NCI-H1694 treated with DMSO at 0.1 percent for 48 hours (cell line): ENCODE measurements at regions not wholly inside any gene's neighbourhood (a gene's known extent, or its start where the extent isn't known, plus 50 kb on each side); places are given as distances from the start of the nearest gene placed in this dataset.

Experiments used
- DNase-seq: peaks from one replicate; lab custom pipeline; 2025; lab: John Stamatoyannopoulos, UW

GRCh38 chr12:89821896-89822295 lies 113.3 kb upstream of the ATP2B1 start:
- no peak for DNase-seq

- DNase-seq: no peak
Observed at GRCh38 chr12:89817501-89818226, 109.0 kb upstream of the ATP2B1 start.

- no peak for DNase-seq
Observed at GRCh38 chr12:89815225-89815624, 106.6 kb upstream of the ATP2B1 start.

DNA sequence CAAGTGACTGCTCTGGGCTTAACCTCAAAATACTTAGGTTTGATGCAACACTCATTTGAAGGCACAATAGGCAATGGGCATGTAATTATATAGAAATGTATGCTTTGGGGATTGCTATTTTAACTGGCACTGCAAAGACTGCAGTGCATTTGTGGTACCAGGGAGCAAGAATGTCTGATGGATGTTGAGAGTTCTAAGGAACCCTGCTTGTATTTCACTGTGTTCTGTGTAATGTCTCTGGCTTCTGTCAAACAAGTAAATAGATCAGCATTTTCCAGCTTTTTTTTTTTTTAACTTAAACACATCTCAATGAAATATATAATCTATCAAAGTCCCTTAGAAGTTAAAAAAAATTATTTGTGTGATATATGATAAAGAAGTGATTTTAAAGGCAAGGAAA lies 94.8 kb upstream of the ATP2B1 start:
- no peak for DNase-seq

DNA sequence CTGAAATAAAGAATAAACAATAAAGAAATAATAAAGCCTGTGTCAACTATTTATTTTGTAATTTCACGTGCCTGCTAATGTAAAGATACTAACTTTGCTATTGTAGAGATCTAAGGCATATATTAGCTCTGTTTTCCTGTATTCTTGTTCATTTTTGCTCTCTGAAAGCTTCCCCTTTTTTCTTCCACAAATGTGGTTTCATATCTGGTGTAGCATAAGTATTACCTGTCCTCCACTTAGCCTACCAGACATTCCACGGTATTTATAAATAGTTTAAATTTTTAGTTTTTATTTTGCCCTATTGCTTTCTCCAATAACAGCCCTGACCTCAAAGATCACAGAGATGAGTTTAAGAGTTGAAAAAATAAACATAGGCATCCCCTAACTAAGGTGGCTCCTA lies 92.6 kb upstream of the ATP2B1 start:
- no peak for DNase-seq

- no peak for DNase-seq
Observed at GRCh38 chr12:89800435-89800834, 91.8 kb upstream of the ATP2B1 start.

DNA sequence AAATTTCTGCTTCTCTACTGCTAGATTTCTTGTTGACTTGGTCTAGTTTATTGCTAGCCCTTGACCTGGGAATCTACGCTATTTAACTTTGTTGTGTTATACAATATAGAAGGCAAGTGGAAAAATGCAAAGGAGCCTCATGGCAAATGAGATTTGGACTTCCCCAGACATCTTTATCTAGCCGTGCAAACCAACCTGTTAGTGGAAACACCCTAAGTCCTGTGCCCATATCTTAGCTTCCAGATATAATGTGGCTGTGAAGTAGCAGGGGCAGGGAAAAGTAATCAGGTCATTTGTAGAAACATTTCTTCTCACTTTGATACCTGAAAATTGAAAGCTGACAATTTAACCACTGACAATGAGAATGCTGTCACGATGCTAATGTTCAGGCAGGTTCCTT lies 90.7 kb upstream of the ATP2B1 start:
- DNase-seq: no peak

DNA sequence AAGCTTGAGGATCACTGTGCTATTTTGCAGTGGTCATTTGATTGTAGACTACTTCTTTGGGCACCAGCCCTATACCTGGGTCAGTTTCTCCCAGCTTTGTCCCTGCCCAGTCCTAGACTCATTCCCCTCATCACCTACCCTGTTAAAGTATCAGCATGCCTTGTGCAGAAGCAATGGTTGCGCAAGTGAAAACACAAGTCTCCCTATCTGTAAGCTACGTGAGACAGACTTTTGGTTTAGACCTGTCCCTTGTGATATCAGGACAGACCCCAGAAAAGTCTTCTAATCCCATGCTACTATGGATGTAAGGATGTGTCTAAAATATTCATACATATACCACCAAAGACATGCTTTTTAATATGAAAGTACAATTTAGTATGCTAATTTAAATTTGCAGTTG lies 88.8 kb upstream of the ATP2B1 start:
- DNase-seq: no peak

- no peak for DNase-seq
Observed at GRCh38 chr12:89796798-89797382, 88.3 kb upstream of the ATP2B1 start.

GRCh38 chr12:89793946-89794345 lies 85.3 kb upstream of the ATP2B1 start:
- no peak for DNase-seq

DNA sequence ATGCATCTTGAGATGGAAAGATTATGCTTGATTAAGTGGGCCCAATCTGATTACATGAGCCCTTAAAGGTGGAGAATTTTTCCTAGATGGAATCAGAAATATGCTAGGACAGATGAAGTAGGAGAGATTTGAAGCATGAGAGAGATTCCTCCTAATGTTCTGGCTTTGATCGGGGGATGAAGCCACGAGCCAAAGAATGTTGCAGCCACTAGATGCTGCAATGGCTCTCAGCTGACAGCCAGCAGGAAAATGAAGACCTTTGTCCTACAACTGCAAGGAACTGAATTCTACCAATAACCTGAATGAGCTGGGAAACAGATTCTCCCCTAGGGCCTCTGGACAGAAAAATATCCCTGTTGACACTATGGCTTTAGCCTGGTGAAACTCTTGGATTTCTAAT lies 82.6 kb upstream of the ATP2B1 start:
- no peak for DNase-seq

DNA sequence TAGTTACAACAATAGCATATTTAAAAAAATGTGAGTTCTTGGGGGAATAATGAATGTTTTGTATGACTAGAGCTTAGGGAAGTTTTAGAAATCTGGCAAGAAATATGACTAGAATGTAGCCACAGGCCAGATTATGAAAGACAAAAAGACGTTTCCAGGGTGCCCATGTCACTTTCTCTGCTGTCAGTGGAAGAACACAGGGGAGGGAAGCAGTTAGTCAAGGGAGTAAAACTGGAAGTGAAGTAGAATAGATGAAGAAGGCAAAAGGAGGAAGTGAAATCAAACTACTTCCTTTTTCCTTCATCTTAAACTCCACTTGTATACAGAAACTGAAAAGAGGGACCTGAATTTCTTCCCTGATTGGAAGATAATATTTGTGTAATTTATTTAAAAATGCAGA lies 81.2 kb upstream of the ATP2B1 start:
- DNase-seq: no peak

- no peak for DNase-seq
Observed at GRCh38 chr12:89787763-89788162, 79.1 kb upstream of the ATP2B1 start.

- DNase-seq: no peak
Observed at GRCh38 chr12:89786177-89786810, 77.7 kb upstream of the ATP2B1 start.

DNA sequence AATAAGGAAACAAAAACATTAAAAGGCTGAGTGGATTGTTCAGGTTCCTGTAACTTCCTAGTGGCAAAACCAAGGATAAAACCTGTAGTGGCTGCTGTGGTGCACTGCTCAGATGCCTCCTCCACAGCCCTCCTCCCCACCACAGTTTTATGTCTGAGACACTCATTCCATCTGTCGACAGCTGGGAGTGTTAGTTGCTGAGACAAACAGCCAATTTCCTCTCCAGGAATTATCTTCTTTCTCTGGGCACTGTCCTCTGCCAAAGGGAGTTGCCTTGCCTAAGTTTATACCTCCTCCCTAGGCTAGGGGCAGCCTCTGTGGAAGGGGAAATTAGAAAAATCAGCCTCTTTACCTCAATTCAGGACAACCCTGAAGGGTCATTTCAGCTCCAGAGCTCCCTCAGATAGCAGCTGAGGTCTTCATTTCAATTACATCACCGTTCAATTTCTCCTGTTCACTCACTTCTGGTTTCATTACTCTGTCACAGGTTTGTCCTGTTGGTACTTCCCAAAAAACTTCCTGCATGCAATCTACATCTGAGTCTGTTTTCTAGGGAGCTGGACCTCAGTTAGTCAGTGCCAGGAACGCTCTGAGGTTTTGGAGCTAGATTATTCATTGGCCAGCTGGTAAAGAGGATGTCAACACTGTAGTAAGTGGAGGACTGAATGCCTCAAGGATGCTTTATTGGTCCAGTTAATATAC lies 74.9 kb upstream of the ATP2B1 start:
- peak; percentile 21 for DNase-seq

DNA sequence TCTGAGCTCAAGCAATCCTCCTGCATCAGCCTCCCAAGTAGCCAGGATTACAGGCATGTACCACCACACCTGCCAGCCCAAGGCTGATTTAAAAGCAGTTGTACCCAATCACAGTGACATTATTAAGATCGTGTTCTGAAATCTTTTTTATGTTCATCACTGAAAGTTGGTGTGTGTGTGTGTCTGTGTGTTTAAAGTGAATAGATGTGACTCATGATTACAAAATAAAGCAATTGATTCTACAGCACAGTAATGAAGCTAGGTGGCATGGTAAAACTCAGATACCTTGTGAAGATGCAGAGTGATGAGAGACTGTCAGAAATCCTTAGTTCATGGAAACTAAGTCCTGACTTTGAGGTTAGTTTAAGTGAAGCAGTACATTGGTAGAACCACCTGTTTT lies 74.2 kb upstream of the ATP2B1 start:
- no peak for DNase-seq

- no peak for DNase-seq
Observed at GRCh38 chr12:89781946-89782550, 73.4 kb upstream of the ATP2B1 start.

GRCh38 chr12:89781156-89781555 lies 72.5 kb upstream of the ATP2B1 start:
- DNase-seq: no peak

DNA sequence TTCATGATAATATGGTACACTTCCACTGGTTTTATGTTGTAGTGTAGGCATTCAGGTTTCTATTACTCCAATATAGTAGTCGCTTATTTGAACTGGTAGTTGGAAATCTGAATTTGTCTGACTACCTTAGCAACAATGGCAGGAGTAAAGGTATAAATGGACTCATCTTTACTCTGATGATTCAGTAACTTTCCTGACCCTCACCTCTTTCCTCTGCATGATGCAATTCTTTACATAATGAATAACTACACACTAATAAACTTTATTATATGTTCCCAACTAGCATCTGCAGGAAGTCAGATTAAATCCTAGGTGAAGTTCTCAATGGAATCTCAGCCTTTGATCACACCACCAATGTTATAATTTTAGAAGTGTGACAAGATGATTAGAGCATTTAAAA lies 70.5 kb upstream of the ATP2B1 start:
- no peak for DNase-seq

GRCh38 chr12:89777733-89778379 lies 69.2 kb upstream of the ATP2B1 start:
- DNase-seq: no peak

- no peak for DNase-seq
Observed at GRCh38 chr12:89775986-89776365, 67.3 kb upstream of the ATP2B1 start.
